OCI-LY1 (cell line): ENCODE measurements at regions not wholly inside any gene's neighbourhood (a gene's known extent, or its start where the extent isn't known, plus 50 kb on each side); places are given as distances from the start of the nearest gene placed in this dataset.
"Not testable (repeated sequence)": the region's sequence is repeated elsewhere in the genome, so short reads cannot be mapped to it uniquely, and the experiment has no call there.

Source experiments
- H2AFZ ChIP-seq: fragments of 200-600 bp; sonication (generic), shearing (Covaris generic); 2 replicates; pipeline ENCODE4 v1.6.0; 2014; ENCODE audit warnings: antibody characterized with exemption, mild to moderate bottlenecking, low read length
- H3F3A ChIP-seq: fragments of 200-600 bp; sonication (generic), shearing (Covaris generic); 2 replicates; pipeline ENCODE4 v1.6.0; 2014; ENCODE audit warnings: mild to moderate bottlenecking, antibody characterized with exemption, low read length, moderate library complexity; ENCODE audit not compliant: insufficient read depth
- H3K27ac ChIP-seq: fragments of 200-600 bp; sonication (generic); 2 replicates; pipeline ENCODE4 v1.5.1; 2014; ENCODE audit warnings: low read length, mixed run types, mild to moderate bottlenecking, low read depth; ENCODE audit not compliant: poor library complexity, severe bottlenecking
- H3K27me3 ChIP-seq: fragments of 200-600 bp; sonication (generic); 2 replicates; pipeline ENCODE4 v1.6.0; 2014; ENCODE audit warnings: antibody characterized with exemption, mild to moderate bottlenecking, low read length, moderate library complexity; ENCODE audit not compliant: insufficient read depth
- H3K36me3 ChIP-seq: fragments of 200-600 bp; sonication (generic); 2 replicates; pipeline ENCODE4 v1.6.1; 2014; ENCODE audit warnings: mild to moderate bottlenecking, antibody characterized with exemption, low read length, moderate library complexity, mixed read lengths; ENCODE audit not compliant: insufficient read depth
- H3K4me1 ChIP-seq: fragments of 200-600 bp; sonication (generic); 2 replicates; pipeline ENCODE4 v1.5.1; 2014; ENCODE audit warnings: mild to moderate bottlenecking, low read length, moderate library complexity; ENCODE audit not compliant: insufficient read depth, severe bottlenecking
- H3K4me2 ChIP-seq: fragments of 200-600 bp; sonication (generic), shearing (Covaris generic); 2 replicates; pipeline ENCODE4 v1.6.1; 2014; ENCODE audit warnings: low read length
- H3K4me3 ChIP-seq: fragments of 200-600 bp; sonication (generic); 2 replicates; pipeline ENCODE4 v1.5.1; 2014; ENCODE audit warnings: low read length, low read depth, mild to moderate bottlenecking, mixed read lengths; ENCODE audit not compliant: poor library complexity, severe bottlenecking
- H3K79me2 ChIP-seq: fragments of 200-600 bp; shearing (Covaris generic); 2 replicates; pipeline ENCODE4 v1.6.1; 2016; ENCODE audit warnings: mixed run types, low read length, mixed read lengths; ENCODE audit not compliant: insufficient read depth
- H3K9ac ChIP-seq: fragments of 200-600 bp; sonication (generic), shearing (Covaris generic); 2 replicates; pipeline ENCODE4 v1.6.1; 2014; ENCODE audit warnings: mild to moderate bottlenecking, low read length, mixed read lengths
- H3K9me2 ChIP-seq: fragments of 200-600 bp; sonication (generic), shearing (Covaris generic); 2 replicates; pipeline ENCODE4 v1.6.1; 2014; ENCODE audit warnings: low read depth, mild to moderate bottlenecking, low read length, mixed read lengths
- H3K9me3 ChIP-seq: fragments of 200-600 bp; shearing (Covaris generic); 2 replicates; pipeline ENCODE4 v1.6.1; 2014; ENCODE audit warnings: low read length, mixed read lengths
- H4K20me1 ChIP-seq: fragments of 200-600 bp; sonication (generic), shearing (Covaris generic); 2 replicates; pipeline ENCODE4 v1.6.0; 2016; ENCODE audit warnings: mild to moderate bottlenecking, low read length; ENCODE audit not compliant: insufficient read depth
- EZH2 ChIP-seq: fragments of 200-600 bp; sonication (generic), shearing (Covaris generic); IDR thresholded peaks from 2 replicates; pipeline ENCODE4 v1.8.0; 2017; ENCODE audit warnings: borderline replicate concordance, mixed run types, mild to moderate bottlenecking, antibody characterized with exemption, low read length, moderate library complexity, mixed read lengths
- TF ChIP-seq, protein P1 (sequence below): fragments of 200-600 bp; sonication (generic), shearing (Covaris generic); IDR thresholded peaks from 2 replicates; pipeline ENCODE4 v1.5.1; 2017; ENCODE audit warnings: mild to moderate bottlenecking, antibody characterized with exemption, low read length, moderate library complexity, mixed read lengths

- Histone ChIP-seq H3K27ac (no peak overlapping the region), H3K4me3 (no peak overlapping the region), H4K20me1 (no peaks in the 10 kb centered on the region), H3F3A (0 out of 2 replicates have a peak, but pooled peaks cover 3% of the 10 kb centered on the region), H3K27me3 (no peaks in the 10 kb centered on the region), H3K36me3 (no peaks in the 10 kb centered on the region), H3K9me3 (no peaks in the 10 kb centered on the region), H2AFZ (no peak overlapping the region; the same call in 1 of the 2 replicates), H3K79me2 (no peaks in the 10 kb centered on the region), H3K9me2 (no peaks in the 10 kb centered on the region), H3K4me1 (no peaks in the 10 kb centered on the region), H3K4me2 (no peak overlapping the region), H3K9ac (no peak overlapping the region)
- no peak for TF ChIP-seq EZH2
- TF ChIP-seq, protein P1, sequence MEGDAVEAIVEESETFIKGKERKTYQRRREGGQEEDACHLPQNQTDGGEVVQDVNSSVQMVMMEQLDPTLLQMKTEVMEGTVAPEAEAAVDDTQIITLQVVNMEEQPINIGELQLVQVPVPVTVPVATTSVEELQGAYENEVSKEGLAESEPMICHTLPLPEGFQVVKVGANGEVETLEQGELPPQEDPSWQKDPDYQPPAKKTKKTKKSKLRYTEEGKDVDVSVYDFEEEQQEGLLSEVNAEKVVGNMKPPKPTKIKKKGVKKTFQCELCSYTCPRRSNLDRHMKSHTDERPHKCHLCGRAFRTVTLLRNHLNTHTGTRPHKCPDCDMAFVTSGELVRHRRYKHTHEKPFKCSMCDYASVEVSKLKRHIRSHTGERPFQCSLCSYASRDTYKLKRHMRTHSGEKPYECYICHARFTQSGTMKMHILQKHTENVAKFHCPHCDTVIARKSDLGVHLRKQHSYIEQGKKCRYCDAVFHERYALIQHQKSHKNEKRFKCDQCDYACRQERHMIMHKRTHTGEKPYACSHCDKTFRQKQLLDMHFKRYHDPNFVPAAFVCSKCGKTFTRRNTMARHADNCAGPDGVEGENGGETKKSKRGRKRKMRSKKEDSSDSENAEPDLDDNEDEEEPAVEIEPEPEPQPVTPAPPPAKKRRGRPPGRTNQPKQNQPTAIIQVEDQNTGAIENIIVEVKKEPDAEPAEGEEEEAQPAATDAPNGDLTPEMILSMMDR: no peak
Observed at GRCh38 chr7:131157530-131158243, 170.0 kb upstream of the MKLN1 start.

DNA sequence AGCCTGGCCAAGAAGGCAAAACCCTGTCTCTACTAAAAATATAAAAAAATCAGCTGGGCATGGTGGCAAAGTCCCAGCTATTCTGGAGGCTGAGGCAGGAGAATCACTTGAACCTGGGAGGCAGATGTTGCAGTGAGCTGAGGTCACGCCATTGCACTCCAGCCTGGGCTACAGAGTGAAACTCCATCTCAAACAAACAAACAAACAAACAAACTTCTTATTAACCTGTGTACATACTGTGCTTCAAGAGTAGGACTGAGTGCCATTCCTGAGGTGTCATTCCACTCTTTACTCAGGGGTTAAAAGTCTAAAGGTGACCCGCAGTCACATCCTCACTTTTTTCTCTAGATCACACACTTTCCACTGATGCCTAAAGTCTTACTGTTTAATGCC, 169.4 kb upstream of the MKLN1 start:
- H3F3A ChIP-seq, H3K4me2 ChIP-seq, H3K36me3 ChIP-seq, H2AFZ ChIP-seq, H3K27me3 ChIP-seq, H3K27ac ChIP-seq, H4K20me1 ChIP-seq, H3K4me1 ChIP-seq, H3K9me2 ChIP-seq, H3K9me3 ChIP-seq, H3K4me3 ChIP-seq, H3K9ac ChIP-seq, H3K79me2 ChIP-seq: not testable (repeated sequence)

DNA sequence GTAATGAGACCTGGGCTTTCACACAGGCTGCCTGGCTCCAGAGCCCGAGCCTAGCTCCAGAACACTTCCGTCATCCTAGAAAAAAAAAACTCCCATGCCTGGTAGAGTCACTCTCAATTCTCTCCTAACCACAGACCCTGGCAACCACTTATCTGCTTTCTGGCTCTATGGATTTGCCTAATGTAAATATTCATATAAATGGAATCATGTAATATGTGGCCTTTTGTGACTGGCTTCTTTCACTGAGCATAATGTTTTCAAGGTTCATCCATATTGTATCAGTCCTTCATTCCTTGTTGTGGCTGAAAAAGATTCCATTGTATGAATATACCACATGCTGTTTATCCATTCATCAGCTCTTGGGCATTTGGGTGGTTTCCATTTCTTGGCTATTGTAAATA, 167.7 kb upstream of the MKLN1 start:
- Histone ChIP-seq H3K4me1 (peaks cover 5% of the 10 kb centered on the region), H3K4me3 (no peak overlapping the region), H3F3A (0 out of 2 replicates have a peak, but pooled peaks cover 3% of the 10 kb centered on the region), H3K27ac (no peak overlapping the region), H3K27me3 (no peaks in the 10 kb centered on the region), H3K9me2 (no peaks in the 10 kb centered on the region), H3K9me3 (no peaks in the 10 kb centered on the region), H3K4me2 (no peak overlapping the region), H3K36me3 (no peaks in the 10 kb centered on the region), H3K9ac (no peak overlapping the region), H3K79me2 (no peaks in the 10 kb centered on the region), H4K20me1 (no peaks in the 10 kb centered on the region), H2AFZ (no peak overlapping the region)
- TF ChIP-seq, protein P1: no peak
- TF ChIP-seq EZH2: no peak

GRCh38 chr7:131161103-131161502, 166.6 kb upstream of the MKLN1 start:
- 0 out of 2 replicates have a peak, but pooled peaks cover 3% of the 10 kb centered on the region for H3F3A ChIP-seq

More at GRCh38 chr7:131161103-131161502, 166.6 kb upstream of the MKLN1 start:
- H3K9ac ChIP-seq: no peak overlapping the region
- no peak overlapping the region for H2AFZ ChIP-seq
- no peaks in the 10 kb centered on the region for H3K36me3 ChIP-seq
- no peak overlapping the region for H3K27ac ChIP-seq
- peaks cover 5% of the 10 kb centered on the region for H3K4me1 ChIP-seq
- no peaks in the 10 kb centered on the region for H3K27me3 ChIP-seq
- H3K4me3 ChIP-seq: no peak overlapping the region
- TF ChIP-seq, protein P1: no peak
- no peak for TF ChIP-seq EZH2
- H3K9me3 ChIP-seq: no peaks in the 10 kb centered on the region
- H3K9me2 ChIP-seq: no peaks in the 10 kb centered on the region
- H3K4me2 ChIP-seq: no peak overlapping the region
- no peaks in the 10 kb centered on the region for H3K79me2 ChIP-seq
- H4K20me1 ChIP-seq: no peaks in the 10 kb centered on the region
